ENCODE measurements at regions not wholly inside any gene's neighbourhood (a gene's known extent, or its start where the extent isn't known, plus 50 kb on each side); places are given as distances from the start of the nearest gene placed in this dataset.

DNA sequence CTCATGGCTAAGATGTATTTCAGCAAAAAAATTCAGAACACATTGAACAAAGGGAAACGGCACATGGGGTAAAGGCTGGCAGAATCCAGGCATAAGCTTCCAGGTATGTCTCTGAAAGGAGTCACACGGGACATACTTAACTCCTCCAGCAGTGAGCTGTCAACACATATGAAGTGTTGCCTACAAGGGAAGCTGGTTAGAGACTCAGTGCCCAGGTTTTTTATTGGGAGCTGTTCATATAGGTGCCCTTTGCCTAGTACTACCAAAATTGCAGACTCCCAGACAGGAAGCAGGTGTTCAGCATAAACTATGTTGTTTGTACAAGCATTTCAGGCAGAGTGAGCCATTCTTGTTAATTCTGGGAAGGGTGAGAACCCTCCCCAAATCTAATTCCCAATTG lies 77.4 kb upstream of the PUDP start:
- no peak for FAIRE-seq
- Histone ChIP-seq H2AFZ (ENCODE audit: low read depth, low read length) (no peak overlapping the region), H3K9ac (replicated peaks; ENCODE audit: extremely low read depth, insufficient read depth, low read length) (no peak overlapping the region), H3K79me2 (ENCODE audit: control insufficient read depth, insufficient read depth, low read length) (no peaks in the 10 kb centered on the region), H3K4me3 (replicated peaks in 1 of 3; ENCODE audit: insufficient read depth in 1 of 3, low read depth in 1 of 3, low read length in 3 of 3) (no peak overlapping the region), H3K9me1 (replicated peaks; ENCODE audit: control insufficient read depth, extremely low read depth, insufficient read depth, low read length) (no peaks in the 10 kb centered on the region), H3K27ac (ENCODE audit: insufficient read depth, low read depth, low read length) (no peak overlapping the region), H3K36me3 (ENCODE audit: control insufficient read depth in 2 of 2, extremely low read depth in 1 of 2, insufficient read depth in 2 of 2, low read length in 2 of 2) (no peaks in the 10 kb centered on the region), H3K27me3 (ENCODE audit: control insufficient read depth in 2 of 2, insufficient read depth in 2 of 2, low read length in 2 of 2) (no peaks in the 10 kb centered on the region), H3K9me3 (replicated peaks; ENCODE audit: control insufficient read depth, insufficient read depth, low read length) (no peaks in the 10 kb centered on the region), H4K20me1 (replicated peaks; ENCODE audit: control insufficient read depth, extremely low read depth, insufficient read depth, low read length) (no peaks in the 10 kb centered on the region), H3K4me2 (ENCODE audit: insufficient read depth, low read length) (no peak overlapping the region), H3K4me1 (ENCODE audit: control insufficient read depth, extremely low read depth, insufficient read depth, low read length) (no peaks in the 10 kb centered on the region)
- no peak for DNase-seq (ENCODE audit: low read depth, low spot score)
- no peak for TF ChIP-seq JUN (IDR thresholded peaks at IDR 0.05; ENCODE audit: borderline replicate concordance, insufficient read depth, insufficient read length, low read depth)
- TF ChIP-seq EZH2 (IDR thresholded peaks at IDR 0.05; ENCODE audit: borderline replicate concordance, low read depth, low read length, severe bottlenecking), result no peak
- no peak for TF ChIP-seq POLR2A (IDR thresholded peaks at IDR 0.05; ENCODE audit: low read depth, low read length)
- no peak for TF ChIP-seq FOS (IDR thresholded peaks at IDR 0.05; ENCODE audit: borderline replicate concordance, insufficient read depth, low read length)
- TF ChIP-seq POLR2AphosphoS5 (IDR thresholded peaks at IDR 0.05; ENCODE audit: insufficient read depth, low read depth, low read length), result no peak
- TF ChIP-seq GATA2 (IDR thresholded peaks at IDR 0.05; ENCODE audit: insufficient read depth, insufficient read length, low read depth, low read length), result no peak
- TF ChIP-seq, protein P1, sequence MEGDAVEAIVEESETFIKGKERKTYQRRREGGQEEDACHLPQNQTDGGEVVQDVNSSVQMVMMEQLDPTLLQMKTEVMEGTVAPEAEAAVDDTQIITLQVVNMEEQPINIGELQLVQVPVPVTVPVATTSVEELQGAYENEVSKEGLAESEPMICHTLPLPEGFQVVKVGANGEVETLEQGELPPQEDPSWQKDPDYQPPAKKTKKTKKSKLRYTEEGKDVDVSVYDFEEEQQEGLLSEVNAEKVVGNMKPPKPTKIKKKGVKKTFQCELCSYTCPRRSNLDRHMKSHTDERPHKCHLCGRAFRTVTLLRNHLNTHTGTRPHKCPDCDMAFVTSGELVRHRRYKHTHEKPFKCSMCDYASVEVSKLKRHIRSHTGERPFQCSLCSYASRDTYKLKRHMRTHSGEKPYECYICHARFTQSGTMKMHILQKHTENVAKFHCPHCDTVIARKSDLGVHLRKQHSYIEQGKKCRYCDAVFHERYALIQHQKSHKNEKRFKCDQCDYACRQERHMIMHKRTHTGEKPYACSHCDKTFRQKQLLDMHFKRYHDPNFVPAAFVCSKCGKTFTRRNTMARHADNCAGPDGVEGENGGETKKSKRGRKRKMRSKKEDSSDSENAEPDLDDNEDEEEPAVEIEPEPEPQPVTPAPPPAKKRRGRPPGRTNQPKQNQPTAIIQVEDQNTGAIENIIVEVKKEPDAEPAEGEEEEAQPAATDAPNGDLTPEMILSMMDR (IDR thresholded peaks at IDR 0.05; ENCODE audit: extremely low read depth in 1 of 2, insufficient read depth in 1 of 2, low read depth in 1 of 2, low read length in 2 of 2), result no peak
- TF ChIP-seq, protein P2, sequence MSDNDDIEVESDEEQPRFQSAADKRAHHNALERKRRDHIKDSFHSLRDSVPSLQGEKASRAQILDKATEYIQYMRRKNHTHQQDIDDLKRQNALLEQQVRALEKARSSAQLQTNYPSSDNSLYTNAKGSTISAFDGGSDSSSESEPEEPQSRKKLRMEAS (IDR thresholded peaks at IDR 0.05; ENCODE audit: insufficient read depth, insufficient read length), result no peak
- no peak for TF ChIP-seq MYC (IDR thresholded peaks at IDR 0.05; ENCODE audit: low read depth, low read length)
- dilution Hi-C loops (cut with MboI; ENCODE audit: extremely low pct_ligation_motif_present, low sequenced_read_pairs), result no loop called here
- ChIA-PET CTCF (no interaction called here), POLR2A (no interaction called here)
- intact Hi-C loops (cut with micrococcal nuclease), result no loop called here
- BruUV-seq (replicated peaks), result no TSS peak
